ENCODE measurements at regions not wholly inside any gene's neighbourhood (a gene's known extent, or its start where the extent isn't known, plus 50 kb on each side); places are given as distances from the start of the nearest gene placed in this dataset.
A peak's percentile ranks its signal among the peaks of the same experiment; 100 is the strongest.

GRCh38 chr1:185670187-185670627 is 64.0 kb upstream of the HMCN1 start:
- DNase-seq (ENCODE audit: low read depth): peak; percentile 54
- no peak overlapping the region for H3K4me3 ChIP-seq (ENCODE audit: low read depth, low read length)
- TF ChIP-seq, protein P1, sequence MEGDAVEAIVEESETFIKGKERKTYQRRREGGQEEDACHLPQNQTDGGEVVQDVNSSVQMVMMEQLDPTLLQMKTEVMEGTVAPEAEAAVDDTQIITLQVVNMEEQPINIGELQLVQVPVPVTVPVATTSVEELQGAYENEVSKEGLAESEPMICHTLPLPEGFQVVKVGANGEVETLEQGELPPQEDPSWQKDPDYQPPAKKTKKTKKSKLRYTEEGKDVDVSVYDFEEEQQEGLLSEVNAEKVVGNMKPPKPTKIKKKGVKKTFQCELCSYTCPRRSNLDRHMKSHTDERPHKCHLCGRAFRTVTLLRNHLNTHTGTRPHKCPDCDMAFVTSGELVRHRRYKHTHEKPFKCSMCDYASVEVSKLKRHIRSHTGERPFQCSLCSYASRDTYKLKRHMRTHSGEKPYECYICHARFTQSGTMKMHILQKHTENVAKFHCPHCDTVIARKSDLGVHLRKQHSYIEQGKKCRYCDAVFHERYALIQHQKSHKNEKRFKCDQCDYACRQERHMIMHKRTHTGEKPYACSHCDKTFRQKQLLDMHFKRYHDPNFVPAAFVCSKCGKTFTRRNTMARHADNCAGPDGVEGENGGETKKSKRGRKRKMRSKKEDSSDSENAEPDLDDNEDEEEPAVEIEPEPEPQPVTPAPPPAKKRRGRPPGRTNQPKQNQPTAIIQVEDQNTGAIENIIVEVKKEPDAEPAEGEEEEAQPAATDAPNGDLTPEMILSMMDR (IDR thresholded peaks at IDR 0.05; ENCODE audit: insufficient read depth, low read depth, low read length): peak; percentile 53

GRCh38 chr1:185668013-185668412 is 66.2 kb upstream of the HMCN1 start:
- DNase-seq (ENCODE audit: low read depth): no peak
- TF ChIP-seq, protein P1 (IDR thresholded peaks at IDR 0.05; ENCODE audit: insufficient read depth, low read depth, low read length): no peak
- no peak overlapping the region for H3K4me3 ChIP-seq (ENCODE audit: low read depth, low read length)

DNA sequence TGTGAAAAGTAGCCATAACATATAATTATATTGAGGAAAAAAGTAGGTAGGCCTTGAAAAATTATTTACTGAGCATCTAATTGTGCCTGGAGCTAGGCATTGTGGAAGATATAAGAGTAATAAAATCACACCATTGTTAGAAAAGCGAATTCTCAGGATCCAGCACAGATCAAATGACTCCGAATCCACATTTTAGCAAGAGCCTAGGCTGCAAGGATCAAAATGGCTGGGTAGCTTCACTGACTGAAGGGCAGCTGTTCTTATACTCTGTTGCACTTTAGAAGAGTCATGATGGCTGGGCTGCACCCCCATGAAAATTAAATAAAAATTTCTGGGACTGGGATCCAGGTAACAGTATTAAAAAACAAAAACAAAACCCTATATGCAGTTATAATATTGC is 67.6 kb upstream of the HMCN1 start:
- no peak overlapping the region for H3K4me3 ChIP-seq (ENCODE audit: low read depth, low read length)
- no peak for DNase-seq (ENCODE audit: low read depth)
- TF ChIP-seq, protein P1 (IDR thresholded peaks at IDR 0.05; ENCODE audit: insufficient read depth, low read depth, low read length): no peak

DNA sequence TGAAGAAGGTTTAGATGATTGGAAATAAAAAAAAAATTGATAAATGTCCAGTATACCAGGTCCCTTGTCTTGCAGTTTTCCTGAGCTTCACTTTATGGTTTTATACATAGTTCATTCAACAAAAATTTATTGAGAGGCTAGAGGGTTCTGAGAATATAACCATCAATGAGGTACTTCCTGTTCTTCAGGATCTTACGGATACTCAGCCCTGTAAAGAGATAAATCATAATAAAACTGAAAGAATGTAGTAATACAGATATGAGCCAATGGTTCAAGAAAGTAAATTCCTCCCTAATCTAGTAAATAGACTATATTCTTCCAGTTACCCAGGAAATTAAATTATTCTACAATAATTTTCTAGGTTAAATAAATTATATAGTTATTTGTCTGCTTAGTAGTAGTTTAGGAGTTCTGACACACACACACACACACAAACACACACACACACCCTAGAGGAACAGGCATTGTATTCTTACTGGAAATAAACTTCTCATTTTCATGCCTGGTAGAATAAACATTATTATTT is 70.4 kb upstream of the HMCN1 start:
- DNase-seq (ENCODE audit: low read depth): no peak
- no peak overlapping the region for H3K4me3 ChIP-seq (ENCODE audit: low read depth, low read length)
- TF ChIP-seq, protein P1 (IDR thresholded peaks at IDR 0.05; ENCODE audit: insufficient read depth, low read depth, low read length): no peak

DNA sequence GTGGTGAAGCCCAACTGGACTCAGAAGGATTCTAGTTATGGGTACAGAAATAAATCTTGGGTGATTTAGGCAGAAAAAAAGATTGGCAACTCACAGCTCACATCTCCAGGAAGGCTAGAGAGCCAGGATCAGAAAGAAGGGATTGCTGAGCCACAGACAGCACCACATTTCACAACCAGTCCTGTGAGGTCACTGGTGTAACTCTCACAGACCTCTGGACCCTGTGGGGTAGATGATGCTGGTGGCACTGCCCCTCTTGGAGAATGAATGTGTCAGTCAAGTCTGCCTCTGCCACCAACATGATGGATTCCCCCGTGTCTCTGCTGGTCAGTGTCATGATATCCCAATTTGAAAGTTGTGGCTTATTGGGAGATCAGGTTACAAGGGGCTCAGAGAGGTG is 70.9 kb upstream of the HMCN1 start:
- TF ChIP-seq, protein P1 (IDR thresholded peaks at IDR 0.05; ENCODE audit: insufficient read depth, low read depth, low read length): no peak
- DNase-seq (ENCODE audit: low read depth): no peak
- no peak overlapping the region for H3K4me3 ChIP-seq (ENCODE audit: low read depth, low read length)

DNA sequence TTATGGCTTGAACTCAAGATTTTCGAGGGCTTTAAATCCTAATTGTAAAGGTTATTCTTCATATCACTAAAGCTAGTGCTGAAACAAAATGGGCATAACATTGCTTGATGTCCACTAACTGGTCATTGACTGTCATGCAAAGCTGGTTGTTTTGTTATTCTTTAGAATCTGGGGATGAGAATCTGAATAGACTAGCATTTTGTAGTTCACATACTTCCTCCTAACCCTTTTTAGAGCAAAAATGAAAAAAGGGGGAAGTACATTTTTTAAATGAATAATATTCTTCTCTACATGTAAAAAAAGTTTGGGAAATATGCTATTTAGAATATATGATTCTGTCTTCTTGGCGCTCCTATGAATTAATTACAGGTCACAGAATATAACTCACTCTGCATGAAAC is 72.2 kb upstream of the HMCN1 start:
- TF ChIP-seq, protein P1 (IDR thresholded peaks at IDR 0.05; ENCODE audit: insufficient read depth, low read depth, low read length): no peak
- no peak for DNase-seq (ENCODE audit: low read depth)
- no peak overlapping the region for H3K4me3 ChIP-seq (ENCODE audit: low read depth, low read length)

GRCh38 chr1:185656663-185657062 is 77.5 kb upstream of the HMCN1 start:
- no peak overlapping the region for H3K4me3 ChIP-seq (ENCODE audit: low read depth, low read length)
- TF ChIP-seq, protein P1 (IDR thresholded peaks at IDR 0.05; ENCODE audit: insufficient read depth, low read depth, low read length): no peak
- DNase-seq (ENCODE audit: low read depth): no peak
